Activated CD4-positive, alpha-beta T cell treated with anti-CD3 and anti-CD28 coated beads for 48 hours (primary cell): ENCODE measurements at regions not wholly inside any gene's neighbourhood (a gene's known extent, or its start where the extent isn't known, plus 50 kb on each side); places are given as distances from the start of the nearest gene placed in this dataset.

Source experiments
- DNase-seq: peaks from one replicate; pipeline ENCODE4 v3.0.0-alpha.2; 2020

GRCh38 chr3:13954741-13955483 is 75.0 kb upstream of the WNT7A start:
- no peak for DNase-seq

GRCh38 chr3:13954266-13954665 is 74.4 kb upstream of the WNT7A start:
- DNase-seq, result no peak

GRCh38 chr3:13951184-13951583 is 71.3 kb upstream of the WNT7A start:
- DNase-seq, result no peak

- DNase-seq, result no peak
Measured at GRCh38 chr3:13950042-13950441, 70.2 kb upstream of the WNT7A start.

- DNase-seq, result no peak
Measured at GRCh38 chr3:13947912-13948311, 68.0 kb upstream of the WNT7A start.

GRCh38 chr3:13939206-13939605 is 59.3 kb upstream of the WNT7A start:
- DNase-seq, result no peak

GRCh38 chr3:13937131-13937530 is 57.3 kb upstream of the WNT7A start:
- DNase-seq, result no peak

- no peak for DNase-seq
Measured at GRCh38 chr3:13935494-13936094, 55.7 kb upstream of the WNT7A start.

GRCh38 chr3:13934813-13935212 is 54.9 kb upstream of the WNT7A start:
- DNase-seq, result no peak

- no peak for DNase-seq
Measured at GRCh38 chr3:13934315-13934714, 54.4 kb upstream of the WNT7A start.

- DNase-seq, result peak; percentile 24
Measured at GRCh38 chr3:13932578-13933295, 52.9 kb upstream of the WNT7A start.

GRCh38 chr3:13931172-13931571 is 51.3 kb upstream of the WNT7A start:
- no peak for DNase-seq
